ENCODE measurements at regions not wholly inside any gene's neighbourhood (a gene's known extent, or its start where the extent isn't known, plus 50 kb on each side); places are given as distances from the start of the nearest gene placed in this dataset.

DNA sequence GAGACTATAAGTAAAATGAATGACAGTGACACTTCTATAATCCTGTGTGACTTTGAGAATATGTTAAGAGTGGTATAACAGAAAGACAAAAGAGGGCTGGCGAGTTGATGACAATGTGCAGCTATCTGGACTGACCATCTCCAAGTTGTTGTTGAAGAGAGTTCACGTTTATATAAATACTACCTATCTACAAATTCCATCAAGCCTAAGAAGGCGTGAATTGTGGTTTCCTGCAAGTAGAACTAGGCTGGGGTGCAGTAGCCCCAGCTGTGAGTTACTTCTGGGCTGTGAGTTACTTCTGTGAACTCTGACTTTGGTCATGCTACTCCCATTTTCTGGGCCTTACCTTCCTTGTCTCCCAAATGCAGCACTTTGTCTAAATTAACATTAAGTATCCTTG, 561.0 kb downstream of the TBC1D4 start:
- no peak overlapping the region for H3K27ac Mint-ChIP-seq
- H3K4me3 Mint-ChIP-seq, result no peak overlapping the region
- no peaks in the 10 kb centered on the region for H3K9me3 Mint-ChIP-seq
- H3K27me3 Mint-ChIP-seq, result no peaks in the 10 kb centered on the region
- no peak for ATAC-seq (ENCODE audit: low read depth)
- H3K36me3 Mint-ChIP-seq, result no peaks in the 10 kb centered on the region
- POLR2A ChIA-PET, result no interaction called here
- no peaks in the 10 kb centered on the region for H3K4me1 Mint-ChIP-seq
- no peak for DNase-seq

DNA sequence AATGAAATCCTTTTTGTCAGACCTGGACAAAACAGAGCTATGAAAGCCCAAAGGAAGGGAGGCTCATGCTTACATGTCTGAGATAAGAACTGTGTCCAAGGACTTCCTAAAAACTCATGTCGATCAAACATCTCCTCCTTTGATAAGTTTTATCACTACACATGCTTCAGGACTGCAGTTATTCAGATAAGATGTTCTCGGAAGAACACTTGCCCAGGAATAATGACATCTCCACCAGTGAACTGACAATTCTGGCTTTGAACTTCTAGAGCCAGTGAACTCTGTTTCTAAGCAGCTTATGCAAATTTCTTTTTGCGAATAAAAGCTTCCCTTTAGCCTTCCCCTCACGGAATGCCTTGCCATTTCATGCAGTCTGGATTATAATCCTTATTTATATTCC, 561.6 kb downstream of the TBC1D4 start:
- Mint-ChIP-seq H3K9me3 (no peaks in the 10 kb centered on the region), H3K4me3 (no peak overlapping the region), H3K27ac (no peak overlapping the region), H3K4me1 (no peaks in the 10 kb centered on the region), H3K36me3 (no peaks in the 10 kb centered on the region), H3K27me3 (no peaks in the 10 kb centered on the region)
- DNase-seq, result no peak
- no peak for ATAC-seq (ENCODE audit: low read depth)
- POLR2A ChIA-PET, result no interaction called here

DNA sequence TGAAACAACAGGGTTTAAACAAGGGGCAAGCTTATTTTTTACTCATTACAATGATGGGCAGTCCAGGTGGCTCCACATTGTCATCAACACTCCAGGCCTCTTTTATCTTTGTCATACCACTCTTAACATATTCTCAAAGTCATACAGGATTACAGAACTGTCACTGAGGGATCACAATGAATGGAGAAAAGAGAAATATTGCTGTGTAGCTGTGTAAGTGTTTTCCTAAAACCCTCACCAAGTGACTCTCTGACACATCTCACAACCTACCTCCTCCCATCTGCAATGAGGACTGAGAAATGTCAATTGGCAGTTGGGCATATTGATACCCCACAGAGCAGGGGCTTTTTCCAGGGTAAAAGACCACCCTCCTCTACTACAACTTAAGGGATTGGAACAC, 562.1 kb downstream of the TBC1D4 start:
- no peaks in the 10 kb centered on the region for H3K36me3 Mint-ChIP-seq
- POLR2A ChIA-PET, result no interaction called here

DNA sequence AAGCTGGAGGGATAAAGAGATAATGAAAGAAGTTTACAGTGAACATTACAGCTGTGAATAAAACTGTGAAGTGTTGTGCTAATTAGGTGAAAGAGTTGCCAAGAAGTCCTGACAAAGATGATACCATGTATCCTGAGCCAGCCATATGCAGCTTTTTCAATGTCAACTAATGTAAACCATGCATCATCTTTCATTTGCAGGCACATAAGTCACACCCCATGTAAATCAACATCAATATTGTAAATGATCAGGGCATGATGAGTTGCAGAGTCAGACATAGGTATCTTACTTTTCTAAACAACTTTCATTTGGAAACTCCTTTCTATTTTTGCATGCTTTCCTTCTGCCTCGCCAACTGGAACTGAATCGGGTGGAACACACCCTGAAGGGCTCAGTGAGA, 569.1 kb downstream of the TBC1D4 start:
- no peak overlapping the region for H3K27ac Mint-ChIP-seq
- peaks cover 1% of the 10 kb centered on the region for H3K27me3 Mint-ChIP-seq
- H3K36me3 Mint-ChIP-seq, result no peaks in the 10 kb centered on the region
- DNase-seq (no peak), ATAC-seq (ENCODE audit: low read depth) (no peak)
- H3K9me3 Mint-ChIP-seq, result no peaks in the 10 kb centered on the region
- H3K4me3 Mint-ChIP-seq, result no peak overlapping the region
- no peaks in the 10 kb centered on the region for H3K4me1 Mint-ChIP-seq
- POLR2A ChIA-PET, result no interaction called here

More for the DNA sequence above, 562.1 kb downstream of the TBC1D4 start:
- DNase-seq (no peak), ATAC-seq (ENCODE audit: low read depth) (no peak)
- no peaks in the 10 kb centered on the region for H3K9me3 Mint-ChIP-seq
- H3K27ac Mint-ChIP-seq, result no peak overlapping the region
- H3K27me3 Mint-ChIP-seq, result no peaks in the 10 kb centered on the region
- no peak overlapping the region for H3K4me3 Mint-ChIP-seq
- no peaks in the 10 kb centered on the region for H3K4me1 Mint-ChIP-seq

DNA sequence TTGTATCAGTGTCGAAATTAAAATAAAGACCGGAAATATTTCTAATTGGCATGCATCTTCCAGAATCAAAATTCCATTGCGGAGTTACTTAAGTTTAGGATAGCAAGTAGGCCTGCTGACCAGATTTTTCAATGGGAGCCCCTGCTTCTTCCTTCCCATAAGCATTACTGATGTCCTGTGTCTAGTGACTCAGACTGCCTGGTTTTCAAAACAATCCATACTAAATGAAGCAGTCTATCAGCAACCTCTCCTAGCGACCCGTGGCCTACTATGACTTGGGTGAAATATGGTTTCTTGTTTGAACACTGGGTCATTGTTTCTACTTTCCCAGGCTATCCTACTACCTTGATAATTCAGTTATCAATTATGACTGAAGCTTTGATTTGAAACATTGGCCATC, 571.6 kb downstream of the TBC1D4 start:
- Mint-ChIP-seq H3K9me3 (no peaks in the 10 kb centered on the region), H3K4me1 (no peaks in the 10 kb centered on the region), H3K4me3 (no peak overlapping the region), H3K36me3 (no peaks in the 10 kb centered on the region), H3K27ac (no peak overlapping the region), H3K27me3 (peaks cover 1% of the 10 kb centered on the region)
- DNase-seq (no peak), ATAC-seq (ENCODE audit: low read depth) (no peak)
- POLR2A ChIA-PET, result no interaction called here

DNA sequence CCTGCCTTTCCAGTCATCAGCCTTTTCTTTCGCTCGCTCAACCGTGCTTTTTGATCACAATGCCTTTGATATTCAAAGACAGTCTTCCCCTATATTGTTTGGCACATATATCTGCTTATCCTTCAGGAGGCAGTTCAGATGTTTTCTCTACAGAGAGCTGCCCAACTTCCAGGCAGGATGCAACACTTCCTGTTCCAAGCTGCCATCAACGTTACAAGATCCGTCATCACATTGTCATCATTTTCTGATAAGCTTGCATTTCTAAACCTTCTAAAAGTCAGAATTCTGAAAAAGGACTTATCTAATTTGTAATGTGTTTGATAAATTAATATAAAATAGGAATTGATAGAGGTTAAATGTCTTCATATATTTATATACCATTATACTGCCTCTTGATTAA, 574.2 kb downstream of the TBC1D4 start:
- ATAC-seq (ENCODE audit: low read depth) (no peak), DNase-seq (no peak)
- no peak overlapping the region for H3K27ac Mint-ChIP-seq
- H3K27me3 Mint-ChIP-seq, result no peaks in the 10 kb centered on the region
- POLR2A ChIA-PET, result no interaction called here
- H3K4me1 Mint-ChIP-seq, result no peaks in the 10 kb centered on the region
- H3K9me3 Mint-ChIP-seq, result no peaks in the 10 kb centered on the region
- no peaks in the 10 kb centered on the region for H3K36me3 Mint-ChIP-seq
- no peak overlapping the region for H3K4me3 Mint-ChIP-seq

DNA sequence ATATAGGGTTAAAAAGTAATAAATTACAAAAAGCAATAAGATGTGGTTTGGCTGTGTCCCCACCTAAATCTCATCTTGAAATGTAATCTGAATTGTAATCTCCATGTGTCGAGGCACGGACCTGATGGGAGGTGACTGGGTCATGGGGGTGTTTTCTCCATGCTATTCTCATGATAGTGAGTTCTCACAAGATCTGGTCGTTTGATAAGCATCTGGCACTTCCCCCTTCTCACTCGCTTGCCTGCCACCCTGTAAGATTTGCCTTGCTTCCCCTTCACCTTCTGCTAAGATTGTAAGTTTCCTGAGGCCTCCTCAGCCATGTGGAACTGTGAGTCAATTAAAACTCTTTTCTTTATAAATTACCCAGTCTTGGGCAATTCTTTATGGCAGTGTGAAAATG, 577.4 kb downstream of the TBC1D4 start:
- POLR2A ChIA-PET, result no interaction called here
- no peak for DNase-seq
- H3K4me3 Mint-ChIP-seq, result no peak overlapping the region
- H3K4me1 Mint-ChIP-seq, result no peaks in the 10 kb centered on the region
- H3K27me3 Mint-ChIP-seq, result no peaks in the 10 kb centered on the region
- no peak overlapping the region for H3K27ac Mint-ChIP-seq
- H3K9me3 Mint-ChIP-seq, result no peaks in the 10 kb centered on the region
- H3K36me3 Mint-ChIP-seq, result no peaks in the 10 kb centered on the region
- no peak for ATAC-seq (ENCODE audit: low read depth)

DNA sequence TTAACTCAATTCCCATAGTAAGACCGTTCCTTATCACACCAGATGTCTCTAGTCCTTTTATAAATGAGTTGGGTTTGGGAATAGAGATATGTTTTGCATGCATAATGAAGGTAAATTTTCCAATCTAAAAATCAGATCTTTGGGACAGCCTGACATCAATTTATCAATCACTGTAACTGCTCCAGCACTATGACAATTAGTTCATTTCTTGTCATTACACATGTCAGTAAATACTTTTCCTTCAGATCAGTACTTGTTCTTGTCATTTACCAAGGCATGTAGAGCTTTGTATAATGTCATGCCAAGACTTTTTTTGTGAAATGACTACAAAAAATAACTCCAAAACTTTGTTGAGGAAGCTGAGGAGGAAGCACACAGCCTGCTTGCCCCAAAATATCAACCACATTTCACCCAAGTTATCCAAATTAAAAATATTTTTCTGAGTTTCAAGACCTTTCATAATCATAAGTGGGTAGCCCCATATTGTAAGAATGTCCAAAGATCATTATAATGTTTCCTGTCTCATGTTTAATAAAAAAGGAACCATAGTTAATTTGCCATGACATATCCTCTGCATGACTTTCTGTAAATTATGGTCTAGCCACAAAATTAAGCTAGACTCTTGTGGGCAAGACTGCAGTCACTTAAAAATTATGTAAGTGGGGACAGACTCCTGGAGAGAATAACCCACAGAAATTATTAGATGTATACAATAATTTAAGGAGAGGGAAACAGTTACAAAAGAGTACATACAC, 586.8 kb downstream of the TBC1D4 start:
- no peaks in the 10 kb centered on the region for H3K9me3 Mint-ChIP-seq
- no peaks in the 10 kb centered on the region for H3K36me3 Mint-ChIP-seq
- H3K4me1 Mint-ChIP-seq, result no peaks in the 10 kb centered on the region
- H3K4me3 Mint-ChIP-seq, result no peak overlapping the region
- no peak overlapping the region for H3K27ac Mint-ChIP-seq
- POLR2A ChIA-PET, result no interaction called here
- DNase-seq, result no peak
- ATAC-seq (ENCODE audit: low read depth), result no peak
- no peaks in the 10 kb centered on the region for H3K27me3 Mint-ChIP-seq

DNA sequence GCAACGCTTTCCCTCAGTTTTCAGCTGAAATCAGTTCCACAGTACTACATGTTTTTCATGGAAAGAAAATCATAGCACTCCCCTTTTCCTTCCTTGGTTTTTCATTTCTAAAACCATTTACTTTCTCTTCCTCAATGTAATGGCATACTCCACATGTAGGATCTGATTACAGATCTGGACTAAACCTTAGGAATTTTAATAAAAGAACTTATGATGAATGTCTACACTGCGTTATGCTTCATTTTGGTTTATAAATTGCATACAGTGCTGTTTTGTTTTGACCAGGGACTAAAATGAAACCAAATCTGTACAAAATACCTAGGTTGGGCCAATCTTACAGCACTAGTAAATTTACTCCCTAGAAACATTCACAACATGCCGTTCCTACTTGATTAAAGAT, 589.9 kb downstream of the TBC1D4 start:
- no peaks in the 10 kb centered on the region for H3K9me3 Mint-ChIP-seq
- H3K27me3 Mint-ChIP-seq, result no peaks in the 10 kb centered on the region
- DNase-seq (no peak), ATAC-seq (ENCODE audit: low read depth) (no peak)
- POLR2A ChIA-PET, result no interaction called here
- H3K4me1 Mint-ChIP-seq, result no peaks in the 10 kb centered on the region
- H3K27ac Mint-ChIP-seq, result no peak overlapping the region
- H3K4me3 Mint-ChIP-seq, result no peak overlapping the region
- H3K36me3 Mint-ChIP-seq, result no peaks in the 10 kb centered on the region

DNA sequence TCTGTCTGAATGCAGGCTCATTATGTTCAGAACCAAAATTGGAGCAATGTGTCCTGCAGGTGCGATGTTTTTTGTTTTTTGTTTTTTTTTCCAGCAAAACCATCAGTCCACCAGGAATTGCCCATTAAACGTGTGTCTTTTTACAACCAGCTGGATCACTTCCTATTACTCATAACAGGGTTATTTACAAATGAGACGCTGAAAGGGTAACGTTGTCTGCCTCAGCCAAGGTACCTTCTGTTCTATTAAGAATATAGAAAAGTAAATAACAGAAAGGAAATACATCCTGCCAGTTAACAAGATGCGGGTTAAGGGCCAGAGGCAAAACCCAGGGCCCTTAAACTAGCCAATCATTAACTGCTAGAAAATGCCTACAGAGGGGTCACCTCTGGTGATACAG, 590.4 kb downstream of the TBC1D4 start:
- DNase-seq, result no peak
- no peaks in the 10 kb centered on the region for H3K4me1 Mint-ChIP-seq
- H3K4me3 Mint-ChIP-seq, result no peak overlapping the region
- no peaks in the 10 kb centered on the region for H3K36me3 Mint-ChIP-seq
- H3K9me3 Mint-ChIP-seq, result no peaks in the 10 kb centered on the region
- no peak for ATAC-seq (ENCODE audit: low read depth)
- no peak overlapping the region for H3K27ac Mint-ChIP-seq
- no peaks in the 10 kb centered on the region for H3K27me3 Mint-ChIP-seq
- POLR2A ChIA-PET, result no interaction called here

DNA sequence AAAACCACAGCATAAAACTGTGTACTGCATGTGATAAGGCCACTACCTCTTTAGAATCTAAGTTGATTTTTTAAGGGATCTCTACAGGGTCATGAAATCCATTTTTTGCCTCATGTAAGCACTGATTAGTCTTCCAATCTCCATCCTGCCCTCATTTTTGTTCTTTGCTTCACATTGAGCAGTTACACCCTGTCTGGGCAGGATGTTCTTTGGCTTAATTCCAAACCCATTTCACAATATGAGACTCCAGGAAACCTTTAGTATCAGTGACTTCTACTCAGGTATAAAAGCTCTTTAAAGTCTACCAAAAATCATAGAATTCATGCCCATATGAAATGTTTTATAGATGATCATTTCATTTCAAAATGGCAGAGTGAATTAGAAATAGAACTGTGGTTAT, 592.6 kb downstream of the TBC1D4 start:
- H3K4me3 Mint-ChIP-seq, result no peak overlapping the region
- DNase-seq (no peak), ATAC-seq (ENCODE audit: low read depth) (no peak)
- no peaks in the 10 kb centered on the region for H3K9me3 Mint-ChIP-seq
- H3K27ac Mint-ChIP-seq, result no peak overlapping the region
- H3K27me3 Mint-ChIP-seq, result no peaks in the 10 kb centered on the region
- H3K4me1 Mint-ChIP-seq, result no peaks in the 10 kb centered on the region
- POLR2A ChIA-PET, result no interaction called here
- H3K36me3 Mint-ChIP-seq, result no peaks in the 10 kb centered on the region

DNA sequence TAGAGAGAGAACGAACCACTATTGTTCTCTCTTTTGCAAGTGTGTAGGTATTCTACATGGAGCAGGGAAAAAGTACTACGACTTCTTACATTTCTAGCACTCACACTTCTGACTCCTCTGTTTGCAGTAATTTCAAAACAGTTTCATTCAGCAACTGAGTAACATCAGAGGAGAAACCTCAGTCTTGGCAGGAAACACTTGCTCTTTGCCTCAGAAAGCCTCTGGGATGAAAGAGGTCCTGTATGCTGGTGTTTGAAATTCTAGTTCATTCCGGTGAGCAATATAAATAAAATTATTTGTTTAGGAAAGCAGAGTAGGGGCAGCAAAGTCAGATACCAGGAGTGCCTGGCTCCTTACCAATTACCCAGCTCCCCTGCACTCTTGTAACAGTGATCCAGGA, 595.5 kb downstream of the TBC1D4 start:
- POLR2A ChIA-PET, result no interaction called here
- no peaks in the 10 kb centered on the region for H3K4me1 Mint-ChIP-seq
- no peak overlapping the region for H3K27ac Mint-ChIP-seq
- no peaks in the 10 kb centered on the region for H3K36me3 Mint-ChIP-seq
- no peak overlapping the region for H3K4me3 Mint-ChIP-seq
- DNase-seq (no peak), ATAC-seq (ENCODE audit: low read depth) (no peak)
- peaks cover 2% of the 10 kb centered on the region for H3K27me3 Mint-ChIP-seq
- H3K9me3 Mint-ChIP-seq, result no peaks in the 10 kb centered on the region

DNA sequence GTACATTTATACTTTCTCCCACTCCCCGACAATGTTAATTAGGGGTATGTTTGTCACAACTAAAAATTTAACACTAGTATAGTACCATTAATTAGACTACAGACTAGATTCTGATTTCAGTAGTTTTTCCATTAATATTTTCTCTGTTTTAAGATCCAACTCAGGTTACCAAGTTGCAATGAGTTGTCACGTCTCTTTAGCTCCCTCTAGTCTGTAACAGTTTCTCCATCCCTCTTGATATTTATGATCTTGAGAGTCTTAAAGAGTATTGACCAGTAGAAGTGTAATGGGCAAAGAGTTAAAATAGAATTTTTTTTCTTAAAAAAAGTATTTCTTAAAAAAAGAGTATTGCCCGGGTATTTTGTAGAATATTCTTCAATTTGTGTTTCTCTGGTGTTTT, 598.1 kb downstream of the TBC1D4 start:
- Mint-ChIP-seq H3K27ac (no peak overlapping the region), H3K9me3 (peaks cover 2% of the 10 kb centered on the region), H3K4me3 (no peak overlapping the region), H3K36me3 (no peaks in the 10 kb centered on the region), H3K27me3 (peaks cover 2% of the 10 kb centered on the region), H3K4me1 (no peaks in the 10 kb centered on the region)
- POLR2A ChIA-PET, result no interaction called here
- ATAC-seq (ENCODE audit: low read depth) (no peak), DNase-seq (no peak)

DNA sequence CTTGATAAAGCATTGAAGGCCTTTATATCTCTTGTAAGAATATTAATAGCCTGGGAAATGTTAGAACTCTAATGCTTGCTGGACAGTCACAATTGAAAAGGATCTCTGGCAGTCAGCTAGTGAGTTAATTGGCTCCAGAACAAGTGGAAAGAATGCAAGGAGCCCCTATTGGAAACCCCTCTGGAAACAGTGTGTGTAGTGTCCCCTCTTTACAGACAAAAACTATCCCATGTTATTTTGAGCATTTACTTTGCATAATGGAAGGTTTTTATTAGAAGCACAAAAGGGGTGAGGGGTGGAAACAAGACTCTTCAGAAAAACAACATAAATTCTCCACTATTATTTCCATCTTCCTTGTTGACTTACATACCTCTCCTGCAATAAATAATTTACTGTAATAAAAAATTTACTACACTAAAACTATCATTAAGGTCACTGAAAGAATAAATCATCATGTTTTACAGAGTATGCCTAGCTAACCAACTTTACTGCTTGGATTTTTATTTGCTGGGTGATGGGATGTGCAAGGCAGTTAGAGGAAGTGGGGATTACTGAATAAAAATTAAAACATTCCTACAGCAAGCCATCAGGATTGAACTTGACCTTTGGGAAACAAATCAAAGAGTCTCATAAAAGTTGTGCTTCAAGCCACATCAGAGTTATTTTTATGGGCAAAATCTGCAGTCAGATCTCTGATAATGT, 610.4 kb downstream of the TBC1D4 start:
- H3K4me1 Mint-ChIP-seq, result no peaks in the 10 kb centered on the region
- DNase-seq (no peak), ATAC-seq (ENCODE audit: low read depth) (no peak)
- no peaks in the 10 kb centered on the region for H3K36me3 Mint-ChIP-seq
- no peak overlapping the region for H3K27ac Mint-ChIP-seq
- H3K9me3 Mint-ChIP-seq, result peaks cover 4% of the 10 kb centered on the region
- H3K27me3 Mint-ChIP-seq, result no peaks in the 10 kb centered on the region
- H3K4me3 Mint-ChIP-seq, result no peak overlapping the region
- POLR2A ChIA-PET, result no interaction called here

Measured in activated naive CD8-positive, alpha-beta T cell treated with anti-CD3 and anti-CD28 coated beads, Interleukin-2, amount 10 ng/mL, durations not matched to agents 7 days and 5 days (primary cell).